Spleen (tissue), 7 donors: ENCODE measurements at regions not wholly inside any gene's neighbourhood (a gene's known extent, or its start where the extent isn't known, plus 50 kb on each side); places are given as distances from the start of the nearest gene placed in this dataset.

ENCODE experiments used
- POLR2A ChIP-seq, 3 donors: fragments of 450-650 bp; IDR thresholded peaks; one replicate each; pipeline ENCODE4 v1.5.1; 2017; ENCODE audit warnings: antibody characterized with exemption in 3 of 3, mild to moderate bottlenecking in 1 of 3
- POLR2AphosphoS5 ChIP-seq, 3 donors: sonication (generic); formaldehyde crosslinking; IDR thresholded peaks; one replicate each; pipeline ENCODE4 v1.5.1; 2017; ENCODE audit warnings: antibody characterized with exemption in 3 of 3
- TF ChIP-seq, protein P1 (sequence below), 11 experiments: fragments of 200-600 bp in 7 of 11; fragments of 450-650 bp in 4 of 11; sonication (generic) in 4 of 11; IDR thresholded peaks in 8 of 11; conservative IDR thresholded peaks in 3 of 11; 1 replicate in 7 of 11; 2 replicates in 4 of 11; pipeline versions ENCODE4 v1.4.0 to v1.8.0; 2016 to 2021; ENCODE audit warnings: antibody characterized with exemption in 11 of 11, inconsistent platforms in 4 of 11, mild to moderate bottlenecking in 1 of 11
- donor health status: DM: no; HTN: no; CAD: no; lungs with moderate emphysema.
- donor health status: DM: no; HTN: no; CAD: no.
- donor health status: DM: no; HTN: no; CAD: no.

DNA sequence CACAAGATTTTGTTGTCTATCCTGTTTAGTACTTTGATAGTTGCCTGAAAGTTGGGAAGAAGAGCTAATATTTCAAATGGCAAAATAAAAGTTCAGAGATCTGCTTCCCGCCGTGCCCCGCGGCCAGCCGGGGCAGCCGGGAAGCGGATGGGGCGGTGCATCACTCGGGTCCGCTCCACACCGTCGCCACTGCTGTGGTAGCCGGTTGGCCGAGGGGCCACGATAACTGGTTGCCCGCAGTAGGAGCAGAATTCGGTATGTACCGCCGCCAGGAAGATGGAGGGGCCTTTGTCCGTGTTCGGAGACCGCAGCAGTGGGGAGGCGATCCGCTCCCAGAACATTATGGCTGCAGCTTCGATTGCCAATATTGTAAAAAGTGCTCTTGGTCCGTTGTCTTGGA is 427.2 kb upstream of the PDE3A start:
- TF ChIP-seq, protein P1, sequence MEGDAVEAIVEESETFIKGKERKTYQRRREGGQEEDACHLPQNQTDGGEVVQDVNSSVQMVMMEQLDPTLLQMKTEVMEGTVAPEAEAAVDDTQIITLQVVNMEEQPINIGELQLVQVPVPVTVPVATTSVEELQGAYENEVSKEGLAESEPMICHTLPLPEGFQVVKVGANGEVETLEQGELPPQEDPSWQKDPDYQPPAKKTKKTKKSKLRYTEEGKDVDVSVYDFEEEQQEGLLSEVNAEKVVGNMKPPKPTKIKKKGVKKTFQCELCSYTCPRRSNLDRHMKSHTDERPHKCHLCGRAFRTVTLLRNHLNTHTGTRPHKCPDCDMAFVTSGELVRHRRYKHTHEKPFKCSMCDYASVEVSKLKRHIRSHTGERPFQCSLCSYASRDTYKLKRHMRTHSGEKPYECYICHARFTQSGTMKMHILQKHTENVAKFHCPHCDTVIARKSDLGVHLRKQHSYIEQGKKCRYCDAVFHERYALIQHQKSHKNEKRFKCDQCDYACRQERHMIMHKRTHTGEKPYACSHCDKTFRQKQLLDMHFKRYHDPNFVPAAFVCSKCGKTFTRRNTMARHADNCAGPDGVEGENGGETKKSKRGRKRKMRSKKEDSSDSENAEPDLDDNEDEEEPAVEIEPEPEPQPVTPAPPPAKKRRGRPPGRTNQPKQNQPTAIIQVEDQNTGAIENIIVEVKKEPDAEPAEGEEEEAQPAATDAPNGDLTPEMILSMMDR (IDR thresholded peaks at IDR 0.05 in 8 of 11, conservative IDR thresholded peaks at IDR 0.05 in 3 of 11) = no peak
- TF ChIP-seq POLR2A (IDR thresholded peaks at IDR 0.05) (no peak), POLR2AphosphoS5 (IDR thresholded peaks at IDR 0.05) (no peak)
